Stomach (tissue), 4 donors: ENCODE measurements at regions not wholly inside any gene's neighbourhood (a gene's known extent, or its start where the extent isn't known, plus 50 kb on each side); places are given as distances from the start of the nearest gene placed in this dataset.

ENCODE experiments used
- CTCF ChIP-seq, 7 experiments: fragments of 450-650 bp in 4 of 7; fragments of 200-600 bp in 3 of 7; sonication (generic) in 3 of 7; IDR thresholded peaks; one replicate each; pipeline ENCODE4 v1.5.1; 2016 to 2019; ENCODE audit warnings: antibody characterized with exemption in 7 of 7, control low read depth in 2 of 7, mild to moderate bottlenecking in 1 of 7
- EP300 ChIP-seq: sonication (generic); formaldehyde crosslinking; IDR thresholded peaks from one replicate; pipeline ENCODE4 v1.6.1; 2017; ENCODE audit warnings: antibody characterized with exemption
- POLR2A ChIP-seq, 4 donors: fragments of 450-650 bp; IDR thresholded peaks; one replicate each; pipeline ENCODE4 v1.6.1; 2016; ENCODE audit warnings: antibody characterized with exemption in 4 of 4, control low read depth in 2 of 4, mild to moderate bottlenecking in 1 of 4, moderate library complexity in 1 of 4
- POLR2AphosphoS5 ChIP-seq, 3 donors: sonication (generic); formaldehyde crosslinking; IDR thresholded peaks; one replicate each; pipeline ENCODE4 v1.6.1; 2016; ENCODE audit warnings: antibody characterized with exemption in 3 of 3

- TF ChIP-seq EP300 (no peak), CTCF (IDR thresholded peaks at IDR 0.05) (no peak), POLR2A (IDR thresholded peaks at IDR 0.05) (no peak), POLR2AphosphoS5 (IDR thresholded peaks at IDR 0.05) (no peak)
Measured at GRCh38 chr7:49320083-49320482, 395.7 kb downstream of the CDC14C start.
